Nephron (organoid): ENCODE measurements at regions not wholly inside any gene's neighbourhood (a gene's known extent, or its start where the extent isn't known, plus 50 kb on each side); places are given as distances from the start of the nearest gene placed in this dataset.

ENCODE experiments used
- H3K27ac Mint-ChIP-seq, 3 experiments: 2 replicates each; pipeline ENCODE4 v1.8.0; 2020; ENCODE audit warnings: mixed read lengths in 3 of 3, mild to moderate bottlenecking in 2 of 3, moderate library complexity in 1 of 3
- H3K27me3 Mint-ChIP-seq: 2 replicates; pipeline ENCODE4 v1.8.0; 2021; ENCODE audit warnings: low read depth, mild to moderate bottlenecking, moderate library complexity, mixed read lengths
- H3K36me3 Mint-ChIP-seq: 2 replicates; pipeline ENCODE4 v1.8.0; 2020; ENCODE audit warnings: low read depth, mixed read lengths
- H3K4me1 Mint-ChIP-seq: 2 replicates; pipeline ENCODE4 v1.8.0; 2020; ENCODE audit warnings: mixed read lengths
- H3K4me3 Mint-ChIP-seq, 3 experiments: 2 replicates each; pipeline ENCODE4 v1.8.0; 2020; ENCODE audit warnings: mild to moderate bottlenecking in 3 of 3, mixed read lengths in 3 of 3, moderate library complexity in 2 of 3
- H3K9me3 Mint-ChIP-seq: 2 replicates; pipeline ENCODE4 v1.8.0; 2020; ENCODE audit warnings: mixed read lengths
- CTCF ChIP-seq, 3 experiments: fragments of 200-600 bp; sonication (generic); IDR thresholded peaks; one replicate each; pipeline ENCODE4 v1.5.0; 2021; ENCODE audit warnings: antibody characterized with exemption in 3 of 3; ENCODE audit not compliant: unreplicated experiment in 3 of 3

- H3K27ac Mint-ChIP-seq, result no peak overlapping the region
- H3K4me1 Mint-ChIP-seq, result peaks cover 27% of the 10 kb centered on the region
- no peaks in the 10 kb centered on the region for H3K9me3 Mint-ChIP-seq
- H3K4me3 Mint-ChIP-seq, result no peak overlapping the region
- no peak for TF ChIP-seq CTCF (IDR thresholded peaks at IDR 0.05; ENCODE audit: unreplicated experiment in 3 of 3)
- no peaks in the 10 kb centered on the region for H3K36me3 Mint-ChIP-seq
- H3K27me3 Mint-ChIP-seq, result peaks cover 15% of the 10 kb centered on the region
These were observed 73.1 kb upstream of the KIRREL3 start for GRCh38 chr11:127073621-127074020.

GRCh38 chr11:127071606-127072005, 71.0 kb upstream of the KIRREL3 start:
- Mint-ChIP-seq H3K36me3 (no peaks in the 10 kb centered on the region), H3K4me1 (peaks cover 34% of the 10 kb centered on the region), H3K9me3 (no peaks in the 10 kb centered on the region), H3K27ac (no peak overlapping the region), H3K4me3 (no peak overlapping the region), H3K27me3 (peaks cover 15% of the 10 kb centered on the region)
- TF ChIP-seq CTCF (IDR thresholded peaks at IDR 0.05; ENCODE audit: unreplicated experiment in 3 of 3), result no peak

GRCh38 chr11:127070808-127071207, 70.2 kb upstream of the KIRREL3 start:
- Mint-ChIP-seq H3K36me3 (no peaks in the 10 kb centered on the region), H3K9me3 (no peaks in the 10 kb centered on the region), H3K27me3 (peaks cover 11% of the 10 kb centered on the region), H3K27ac (no peak overlapping the region), H3K4me1 (peaks cover 37% of the 10 kb centered on the region), H3K4me3 (no peak overlapping the region)
- no peak for TF ChIP-seq CTCF (IDR thresholded peaks at IDR 0.05; ENCODE audit: unreplicated experiment in 3 of 3)

GRCh38 chr11:127066401-127067090, 66.0 kb upstream of the KIRREL3 start:
- peaks cover 6% of the 10 kb centered on the region for H3K27me3 Mint-ChIP-seq
- peak overlapping the region in 1 of 3 experiments; percentile 37 for H3K4me3 Mint-ChIP-seq
- no peak for TF ChIP-seq CTCF (IDR thresholded peaks at IDR 0.05; ENCODE audit: unreplicated experiment in 3 of 3)
- H3K27ac Mint-ChIP-seq, result peak overlapping the region; percentile 50 to 66 (median 54)
- H3K4me1 Mint-ChIP-seq, result peaks cover 25% of the 10 kb centered on the region
- H3K9me3 Mint-ChIP-seq, result no peaks in the 10 kb centered on the region
- H3K36me3 Mint-ChIP-seq, result no peaks in the 10 kb centered on the region

GRCh38 chr11:127063241-127063640, 62.7 kb upstream of the KIRREL3 start:
- Mint-ChIP-seq H3K36me3 (no peaks in the 10 kb centered on the region), H3K27me3 (peaks cover 3% of the 10 kb centered on the region), H3K9me3 (no peaks in the 10 kb centered on the region), H3K4me3 (no peak overlapping the region), H3K4me1 (peaks cover 33% of the 10 kb centered on the region), H3K27ac (peak overlapping the region in 2 of 3 experiments; percentile 22 to 30)
- TF ChIP-seq CTCF (IDR thresholded peaks at IDR 0.05; ENCODE audit: unreplicated experiment in 3 of 3), result no peak

- Mint-ChIP-seq H3K36me3 (no peaks in the 10 kb centered on the region), H3K4me3 (no peak overlapping the region)
- TF ChIP-seq CTCF (IDR thresholded peaks at IDR 0.05; ENCODE audit: unreplicated experiment in 3 of 3), result no peak
These were observed 61.4 kb upstream of the KIRREL3 start for GRCh38 chr11:127061947-127062346.

More at GRCh38 chr11:127061947-127062346, 61.4 kb upstream of the KIRREL3 start:
- Mint-ChIP-seq H3K9me3 (no peaks in the 10 kb centered on the region), H3K27ac (peak overlapping the region in 2 of 3 experiments; percentile 54 to 77), H3K27me3 (peaks cover 3% of the 10 kb centered on the region), H3K4me1 (peaks cover 30% of the 10 kb centered on the region)
